GM18907 (cell line): ENCODE measurements at regions not wholly inside any gene's neighbourhood (a gene's known extent, or its start where the extent isn't known, plus 50 kb on each side); places are given as distances from the start of the nearest gene placed in this dataset.

Experiments used
- ATAC-seq: cut with Tn5 transposase; IDR thresholded peaks from one replicate; pipeline ENCODE4 v1.9.1; 2021; ENCODE audit warnings: mild to moderate bottlenecking, moderate library complexity; ENCODE audit not compliant: unreplicated experiment

DNA sequence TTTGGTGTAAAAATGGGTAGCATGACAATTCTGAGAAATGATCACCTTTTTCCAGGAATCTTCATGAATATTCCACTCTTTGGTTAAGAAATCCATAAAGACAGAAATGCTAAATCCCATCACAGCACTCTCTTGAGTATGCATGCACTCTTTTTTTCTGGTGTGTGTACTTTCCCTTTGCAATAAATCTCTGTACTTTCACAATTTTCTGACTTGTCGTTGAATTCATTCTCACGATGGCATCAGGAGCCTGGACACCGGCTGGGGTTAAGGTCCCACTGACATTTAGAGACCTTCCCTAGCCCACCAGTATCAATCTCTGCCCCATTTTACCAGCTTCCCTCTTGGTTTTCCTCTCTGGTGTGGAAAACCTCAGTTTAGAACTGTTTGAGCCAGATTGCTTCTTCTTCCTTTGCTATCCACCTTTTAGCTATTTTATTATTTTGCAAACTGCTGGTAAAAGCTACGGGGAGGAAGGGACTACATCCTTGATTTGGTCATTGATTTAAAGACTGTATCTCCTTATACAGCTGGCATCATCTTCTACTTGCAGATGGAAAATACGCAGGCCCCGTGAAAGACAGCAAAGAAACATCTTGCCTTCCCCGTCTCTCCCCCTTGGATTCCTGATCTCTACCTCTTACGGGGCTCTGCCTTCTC is 59.9 kb upstream of the ZFR start:
- no peak for ATAC-seq

DNA sequence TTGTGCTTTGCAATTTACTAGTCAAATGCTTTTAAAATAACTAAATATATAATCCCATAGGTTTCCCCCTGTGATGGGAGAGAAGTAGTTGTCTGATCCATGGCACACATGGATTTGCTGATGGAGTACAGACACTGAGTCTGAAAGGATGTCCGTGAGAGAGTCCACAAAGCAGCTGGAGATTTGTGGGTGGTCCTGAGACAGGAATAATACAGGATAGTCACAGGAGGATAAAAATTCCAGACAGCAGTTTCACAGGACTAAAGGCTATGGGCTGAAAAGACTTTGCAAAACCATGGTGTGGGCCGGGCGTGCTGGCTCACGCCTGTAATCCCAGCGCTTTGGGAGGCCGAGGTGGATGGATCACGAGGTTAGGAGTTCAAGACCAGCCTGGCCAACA is 58.7 kb upstream of the ZFR start:
- ATAC-seq: no peak

DNA sequence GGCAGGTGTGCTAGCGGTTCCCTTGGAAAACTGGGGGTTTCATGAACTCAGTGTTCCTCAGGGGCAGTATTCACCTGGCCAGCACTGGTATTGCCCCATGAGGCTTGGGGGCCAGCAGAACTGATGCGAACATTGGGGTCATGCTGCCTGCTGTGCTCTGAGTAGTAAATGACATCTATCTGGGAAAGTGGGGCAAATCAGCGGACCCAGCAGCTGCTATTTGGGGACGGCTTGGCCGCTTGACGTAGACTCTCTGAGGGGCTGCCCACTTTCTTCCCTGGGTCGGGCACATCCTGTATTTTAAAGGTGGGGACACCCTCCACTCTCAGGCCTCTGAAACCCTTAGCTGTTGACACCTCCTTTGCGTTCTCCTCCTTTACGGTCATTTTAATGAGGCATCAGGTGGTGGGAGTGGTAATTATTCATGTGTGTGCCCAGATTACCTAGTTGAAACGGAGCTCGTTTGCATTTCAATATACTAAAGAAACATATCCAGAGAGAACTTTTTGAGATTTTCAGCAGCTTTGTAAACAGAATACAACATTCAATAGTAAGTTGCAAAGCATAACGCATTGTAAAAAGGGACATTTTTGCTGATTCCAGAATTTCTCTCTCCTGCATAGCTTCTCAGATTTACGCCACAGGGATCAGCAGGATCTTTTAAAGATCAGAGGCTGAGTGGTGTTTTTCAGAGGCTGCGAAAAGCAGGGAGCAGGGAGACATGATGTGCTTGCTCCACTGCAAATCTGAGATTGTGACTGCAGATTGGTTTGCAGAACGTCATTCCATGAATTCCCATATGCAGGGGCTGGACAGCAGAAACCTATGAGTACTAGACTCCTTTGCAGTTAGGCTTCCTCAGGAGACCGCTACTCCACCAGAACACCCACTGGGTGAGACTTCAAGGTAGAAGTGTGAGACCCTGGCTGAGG is 56.8 kb upstream of the ZFR start:
- ATAC-seq: no peak

DNA sequence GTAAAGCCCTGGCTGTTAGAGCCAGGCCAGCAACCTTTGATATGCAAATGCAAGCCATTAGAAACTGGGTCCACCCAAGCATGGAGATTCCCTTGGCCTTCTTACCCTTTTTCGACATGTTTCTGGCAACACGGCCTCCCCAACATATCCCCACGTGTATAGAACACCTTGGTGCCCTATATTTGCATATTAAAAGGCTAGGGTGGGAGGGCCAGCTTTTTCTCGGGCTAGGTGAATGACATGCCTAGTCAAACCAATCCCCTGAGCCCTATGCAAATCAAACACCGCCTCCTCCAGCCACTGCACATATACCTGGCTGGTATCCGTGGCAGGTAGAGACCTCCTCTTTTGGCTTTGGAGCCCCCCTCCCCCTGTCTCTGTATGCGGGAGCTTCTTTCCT is 55.6 kb upstream of the ZFR start:
- ATAC-seq: no peak

DNA sequence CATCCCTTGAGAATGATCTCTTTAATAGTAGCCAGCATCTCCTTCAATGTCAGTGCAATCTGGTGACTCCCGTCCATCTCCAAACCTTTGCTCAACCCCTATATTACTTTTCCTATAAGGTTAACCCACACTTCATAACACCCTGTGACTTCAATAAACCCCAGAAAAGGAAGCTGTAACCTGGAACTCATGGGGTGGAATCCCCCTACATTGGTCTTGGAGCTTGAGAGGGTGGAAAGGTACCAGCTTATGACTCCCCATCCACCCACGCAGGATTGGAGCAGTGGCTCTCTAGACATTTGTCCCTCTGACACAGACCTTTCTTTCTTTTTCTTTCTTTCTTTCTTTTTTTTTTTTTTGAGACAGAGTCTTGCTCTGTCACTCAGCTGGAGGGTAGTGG is 54.7 kb upstream of the ZFR start:
- no peak for ATAC-seq

DNA sequence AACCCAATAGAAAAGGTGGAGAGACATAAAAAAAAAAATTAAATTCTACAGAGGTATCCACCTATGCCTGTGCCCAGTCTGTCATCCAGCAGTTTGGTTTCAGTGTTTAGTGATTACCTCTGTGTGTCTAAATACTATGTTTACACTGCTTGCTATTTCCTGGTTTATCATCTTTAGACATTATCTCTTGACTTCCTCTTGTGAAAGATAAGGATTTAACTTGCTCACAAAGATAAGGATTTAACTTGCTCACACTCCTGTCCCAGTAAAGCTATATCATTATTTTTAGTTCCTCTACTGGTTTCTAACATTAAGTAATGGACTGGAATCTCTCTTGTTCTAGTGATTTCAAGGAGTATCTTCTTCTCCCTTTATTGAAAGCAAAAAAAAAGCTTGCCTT is 53.9 kb upstream of the ZFR start:
- ATAC-seq: no peak

GRCh38 chr5:32496104-32496503 is 51.6 kb upstream of the ZFR start:
- no peak for ATAC-seq

DNA sequence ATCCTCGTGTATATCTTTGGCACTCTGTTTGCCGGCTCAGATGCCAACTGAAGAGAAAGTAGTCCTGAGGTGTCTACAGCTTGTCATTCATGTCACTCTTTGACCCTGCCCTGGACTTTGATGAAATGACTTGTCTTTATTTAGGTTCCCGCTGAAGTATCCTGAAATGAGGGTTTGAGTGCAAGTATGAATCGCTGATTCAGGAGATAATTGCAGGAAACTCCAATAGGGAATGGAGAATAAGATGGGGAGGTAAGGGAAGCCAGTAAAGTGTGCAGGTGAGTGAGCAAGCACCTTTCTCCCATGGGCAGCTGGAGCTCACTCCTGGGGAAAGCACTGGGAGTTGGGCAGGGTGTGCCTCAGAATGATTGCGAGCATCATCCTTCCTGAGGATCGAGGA is 50.3 kb upstream of the ZFR start:
- no peak for ATAC-seq
